HG02678 (cell line): ENCODE measurements at regions not wholly inside any gene's neighbourhood (a gene's known extent, or its start where the extent isn't known, plus 50 kb on each side); places are given as distances from the start of the nearest gene placed in this dataset.

Source experiments
- ATAC-seq: cut with Tn5 transposase; IDR thresholded peaks from one replicate; pipeline ENCODE4 v1.9.1; 2021; ENCODE audit warnings: mild to moderate bottlenecking, moderate library complexity; ENCODE audit not compliant: unreplicated experiment

DNA sequence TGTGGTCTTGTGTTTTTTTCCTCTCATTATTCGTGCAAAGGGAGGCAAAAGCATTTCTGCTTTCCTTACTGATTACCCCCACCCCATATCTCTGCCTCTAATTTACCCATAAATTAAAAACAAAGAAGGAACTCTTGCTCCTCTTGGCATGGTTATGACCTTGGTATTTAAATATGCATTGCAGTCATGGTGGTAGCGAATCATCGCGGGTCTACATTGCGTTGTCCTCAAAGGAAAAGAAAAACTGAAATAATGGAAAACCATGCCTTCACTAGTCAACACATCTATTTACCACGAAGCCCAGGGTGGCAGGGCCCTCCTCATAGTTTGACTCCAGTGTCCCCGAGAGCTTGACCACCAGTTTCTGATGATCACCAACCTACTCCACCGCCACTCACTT lies 126.7 kb upstream of the PARP11 start:
- ATAC-seq: no peak

DNA sequence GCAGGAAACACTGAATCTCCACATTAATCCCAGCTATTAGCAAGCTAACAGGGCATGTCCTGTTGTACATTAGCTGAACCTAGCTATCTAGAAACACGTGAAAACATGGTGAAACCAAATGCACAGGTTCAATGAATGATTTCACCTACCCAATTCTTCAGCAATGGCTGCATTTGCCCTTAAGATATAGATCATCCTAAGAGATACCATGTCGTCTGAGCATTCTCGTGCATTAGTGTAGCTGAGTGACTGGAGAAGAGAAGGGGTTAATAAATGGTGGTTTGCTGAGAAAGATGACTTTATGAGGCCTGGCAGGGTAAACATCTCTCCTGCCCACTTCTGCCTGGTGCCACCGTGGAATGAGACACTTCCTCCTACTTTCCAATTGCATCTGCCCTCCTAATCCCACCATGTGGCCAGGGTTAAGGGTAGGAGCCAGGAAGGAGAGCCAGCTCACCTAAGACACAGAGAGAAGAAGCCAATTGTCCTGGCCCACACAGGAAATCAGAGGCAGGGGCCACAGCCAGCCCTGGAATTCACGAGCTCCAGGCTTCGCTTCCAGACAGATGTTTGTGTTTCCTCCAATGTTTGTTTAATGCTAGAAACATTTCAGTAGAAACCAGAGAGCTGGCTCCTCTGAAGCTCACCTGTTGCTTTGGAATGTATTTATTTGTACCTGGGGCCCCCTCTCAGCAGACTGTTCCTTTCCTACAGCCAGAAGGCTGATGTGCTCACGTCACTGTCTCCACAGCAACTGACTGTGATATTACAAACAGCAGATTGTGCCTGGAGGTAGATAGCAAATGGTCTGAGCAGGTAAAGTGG lies 126.0 kb upstream of the PARP11 start:
- no peak for ATAC-seq

DNA sequence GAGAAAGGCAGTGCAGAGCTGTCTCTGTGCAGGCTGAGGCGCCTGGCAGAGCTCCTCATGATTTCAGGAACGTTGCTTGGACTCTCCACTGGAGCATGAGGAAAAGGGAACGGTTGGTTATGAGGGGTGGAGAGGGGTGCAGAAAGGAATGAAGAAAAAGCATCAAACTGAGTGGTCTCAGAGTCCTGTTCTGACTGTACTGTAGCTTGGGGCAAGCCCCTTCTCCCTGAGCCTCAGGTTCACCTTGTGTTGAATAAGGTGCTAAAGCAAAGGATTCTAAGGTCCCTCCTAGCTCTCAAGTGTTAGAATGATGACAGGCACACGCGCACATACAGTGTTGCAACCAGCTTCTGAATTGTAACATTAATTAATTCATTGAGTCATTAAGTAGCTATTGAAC lies 125.2 kb upstream of the PARP11 start:
- ATAC-seq: no peak

DNA sequence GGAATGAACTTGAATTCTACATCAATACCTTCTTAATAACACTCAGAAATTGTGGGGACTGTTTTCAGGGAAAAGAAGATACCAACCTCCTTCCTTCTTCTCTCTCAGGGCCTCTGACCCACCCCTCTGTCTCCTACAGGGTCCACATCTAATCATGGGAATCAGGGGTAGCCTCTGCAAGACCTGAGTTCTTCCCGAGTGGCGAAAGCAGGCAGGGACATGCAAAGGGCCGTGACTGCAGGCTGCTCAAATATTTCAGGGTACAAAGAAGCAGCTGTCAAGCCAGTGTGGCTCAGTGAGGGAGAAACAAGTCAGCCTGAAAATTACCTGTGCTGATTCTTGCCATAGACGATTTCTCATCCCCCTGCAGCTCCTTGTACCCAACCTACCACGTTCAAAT lies 123.1 kb upstream of the PARP11 start:
- no peak for ATAC-seq

DNA sequence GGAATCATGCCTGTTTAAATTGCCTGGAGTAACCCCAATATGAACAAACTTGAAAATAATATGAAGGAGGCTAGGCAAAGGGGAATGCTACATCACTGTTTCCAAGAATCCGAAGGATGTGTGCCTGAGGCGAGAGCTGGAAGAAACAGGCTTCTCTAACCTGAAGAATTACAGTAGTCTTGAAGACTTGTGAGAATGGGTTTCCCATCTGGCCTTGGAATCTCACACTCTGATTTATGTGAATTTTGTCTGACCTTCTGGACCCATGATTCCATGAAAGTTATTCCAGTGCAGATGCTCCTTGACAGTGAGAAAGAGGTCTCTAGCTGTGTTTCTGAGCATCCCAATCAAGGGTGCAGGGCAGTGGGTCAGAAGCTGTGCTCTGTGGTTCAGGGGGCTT lies 122.1 kb upstream of the PARP11 start:
- no peak for ATAC-seq

DNA sequence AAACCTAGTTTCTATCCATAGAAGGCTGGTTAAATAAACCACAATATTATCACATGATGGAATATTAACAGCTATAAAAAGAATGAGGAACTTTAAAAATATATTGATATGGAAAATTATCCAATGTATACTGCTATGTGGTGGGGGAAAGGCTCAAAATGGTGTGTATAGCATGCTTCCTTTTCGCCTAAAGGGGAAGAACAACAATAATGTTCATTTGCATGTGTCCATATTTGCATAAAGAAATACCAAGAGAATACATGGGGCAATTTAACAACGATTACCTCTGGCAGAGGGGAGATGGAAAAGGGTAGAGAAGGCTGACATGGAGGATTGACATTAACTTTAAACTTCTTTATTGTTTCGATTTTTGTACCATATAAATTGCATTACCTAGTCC lies 121.3 kb upstream of the PARP11 start:
- no peak for ATAC-seq

DNA sequence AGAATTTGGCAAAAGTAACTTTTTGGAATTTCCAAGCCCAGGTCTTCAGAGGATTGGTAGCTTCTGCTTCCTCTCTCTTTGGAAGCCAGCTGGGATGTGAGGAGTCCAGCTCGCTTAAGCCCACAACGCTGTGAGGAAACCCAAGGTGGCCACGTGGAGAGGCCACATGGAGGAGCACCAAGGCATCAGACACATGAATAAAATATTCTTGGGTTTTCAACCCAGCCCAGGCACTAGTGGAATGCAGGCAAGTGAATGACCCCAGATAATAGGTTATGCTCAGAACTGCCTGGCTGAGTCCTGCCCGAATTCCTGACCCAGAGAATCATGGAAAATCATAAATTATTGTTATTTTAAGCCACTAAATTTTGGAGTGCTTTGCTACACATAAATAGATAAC lies 119.7 kb upstream of the PARP11 start:
- ATAC-seq: no peak

DNA sequence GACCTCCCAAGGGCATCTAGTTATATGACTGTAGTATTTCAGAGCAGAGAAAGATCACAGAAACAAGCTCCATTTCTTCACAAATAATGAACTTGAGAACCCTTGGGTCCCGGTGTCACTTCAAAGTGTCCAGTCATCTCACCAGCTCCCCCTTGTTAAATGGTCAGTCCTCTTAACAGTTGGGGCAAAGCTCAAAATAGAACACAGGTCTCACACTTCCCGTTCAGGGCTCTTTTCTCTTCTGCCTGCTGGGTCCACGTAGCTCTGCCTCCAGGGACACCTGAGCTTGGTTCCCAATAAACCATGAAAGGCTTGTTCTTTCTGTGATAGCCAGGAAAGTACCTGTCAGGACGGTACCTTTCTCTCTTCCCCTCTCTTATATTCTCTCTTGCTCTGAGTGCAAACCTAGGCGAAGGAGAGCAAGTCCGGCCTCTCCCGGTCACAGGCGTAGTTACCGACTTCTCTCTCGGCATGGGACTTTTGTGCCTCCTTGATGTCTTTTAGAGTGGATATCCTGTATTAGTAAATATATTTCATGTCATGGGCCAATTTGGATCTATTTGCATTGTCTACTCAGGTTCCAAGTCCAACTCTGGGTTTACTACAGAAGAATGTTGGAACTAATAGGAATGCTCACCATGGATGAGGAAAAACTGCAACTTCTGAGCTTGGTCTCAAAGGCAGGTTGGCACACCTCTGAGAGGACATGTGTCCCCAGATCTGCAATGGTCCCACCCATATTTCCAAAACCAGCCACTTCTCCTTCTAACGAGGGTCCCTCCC lies 118.8 kb upstream of the PARP11 start:
- ATAC-seq: no peak

DNA sequence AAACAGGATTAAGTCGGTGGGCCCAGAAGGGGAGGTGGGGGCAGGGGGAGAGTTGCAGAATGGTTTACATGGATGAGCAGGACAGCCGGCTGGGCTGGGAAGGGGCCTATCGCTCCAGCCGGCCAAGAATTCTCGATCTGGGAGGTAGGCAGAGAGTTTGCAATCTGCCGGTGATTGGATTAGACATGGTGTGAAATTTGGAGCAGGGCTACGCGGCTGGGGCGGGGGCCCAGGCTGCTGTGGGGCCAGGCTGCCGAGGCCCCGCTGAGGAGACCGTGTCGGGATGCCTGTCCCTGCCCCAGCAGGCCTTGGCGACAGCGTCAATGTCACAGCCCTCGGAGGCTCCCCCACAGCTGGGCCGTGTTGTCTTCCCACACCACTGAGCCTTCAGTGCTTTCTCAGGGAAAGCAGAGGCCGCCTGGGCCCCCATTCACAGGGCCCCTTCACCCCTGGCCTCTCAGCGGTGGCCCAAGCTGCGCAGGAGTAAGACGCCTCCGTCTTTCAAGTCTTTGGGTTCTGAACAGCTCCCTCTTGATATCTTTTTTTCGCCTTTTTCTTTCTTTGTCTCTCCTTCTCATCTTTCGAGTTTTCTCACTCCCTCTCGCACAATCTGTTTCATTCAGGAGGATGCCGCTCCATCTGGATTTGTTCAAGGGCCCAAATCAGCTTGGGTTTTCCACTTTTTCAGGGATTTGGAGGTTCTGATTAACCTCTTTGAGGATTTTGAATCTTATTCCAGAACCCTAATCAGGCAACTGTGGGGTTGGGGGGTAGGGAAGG lies 117.5 kb upstream of the PARP11 start:
- ATAC-seq: no peak

DNA sequence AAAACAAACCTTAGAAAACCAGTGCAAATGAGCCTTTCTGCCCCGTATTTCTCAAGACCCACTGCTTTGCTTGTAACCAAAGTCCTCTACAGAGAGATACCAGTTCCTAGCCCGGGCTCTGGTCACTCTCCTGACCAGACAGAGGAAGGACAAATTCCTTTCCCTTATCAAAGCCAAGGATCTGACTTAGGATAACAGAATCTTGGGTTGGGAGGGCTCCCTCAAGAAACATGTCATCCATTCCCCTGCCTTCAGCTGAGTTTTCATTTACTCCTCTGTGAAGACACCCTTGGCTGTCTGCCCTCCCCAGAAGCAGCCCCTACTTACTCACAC lies 116.0 kb upstream of the PARP11 start:
- ATAC-seq: no peak

DNA sequence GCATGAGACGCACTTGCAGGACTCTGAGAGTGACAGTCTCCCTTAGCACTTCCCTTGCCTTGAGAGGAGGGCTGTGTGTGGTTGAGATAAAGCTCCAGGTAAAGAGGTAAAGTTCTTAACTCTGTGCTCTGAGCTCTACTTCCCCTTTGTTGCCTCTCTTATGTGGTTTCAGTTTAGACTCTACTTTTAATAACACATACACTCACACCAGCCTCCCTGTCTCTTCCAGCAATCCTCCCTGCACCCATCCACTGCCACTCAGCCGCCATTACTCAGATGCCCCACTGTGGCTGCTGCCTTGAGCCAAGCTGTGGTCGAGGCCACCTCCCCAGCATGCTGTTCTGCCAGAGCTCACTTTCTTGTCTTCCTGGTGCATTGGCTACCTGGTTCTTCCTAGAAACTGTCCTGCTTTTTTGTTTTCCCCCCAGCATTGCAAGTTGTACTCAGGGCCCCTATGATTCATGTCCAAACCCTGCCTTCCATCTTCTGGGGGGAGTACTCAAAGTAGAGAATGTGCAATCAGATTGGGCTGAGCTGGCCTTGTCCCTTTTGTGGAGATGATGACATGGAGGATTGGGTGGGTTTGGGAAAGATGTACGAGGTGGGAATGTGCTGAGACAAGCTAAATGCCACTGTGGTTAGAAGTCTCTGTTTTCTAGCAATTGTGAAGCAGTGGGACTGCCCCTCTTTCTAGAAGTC lies 115.5 kb upstream of the PARP11 start:
- no peak for ATAC-seq

DNA sequence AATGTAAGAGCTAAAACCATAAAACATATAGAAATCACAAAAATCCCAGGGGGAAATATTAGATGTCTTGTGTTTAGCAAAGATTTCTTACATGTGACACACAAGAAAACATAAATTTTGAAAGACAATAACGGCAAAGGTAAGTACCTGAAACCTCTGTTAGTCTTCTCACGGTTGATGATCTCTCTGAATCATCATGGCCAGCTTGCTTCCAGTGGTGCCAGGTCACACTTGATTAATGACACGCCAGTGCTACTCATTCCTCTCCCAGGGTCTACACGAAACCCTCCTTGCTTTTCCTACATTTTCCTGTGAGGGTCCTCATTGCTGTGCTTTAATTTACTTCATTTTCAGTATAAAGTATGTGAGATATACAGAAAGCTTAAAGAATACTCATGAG lies 114.4 kb upstream of the PARP11 start:
- no peak for ATAC-seq

DNA sequence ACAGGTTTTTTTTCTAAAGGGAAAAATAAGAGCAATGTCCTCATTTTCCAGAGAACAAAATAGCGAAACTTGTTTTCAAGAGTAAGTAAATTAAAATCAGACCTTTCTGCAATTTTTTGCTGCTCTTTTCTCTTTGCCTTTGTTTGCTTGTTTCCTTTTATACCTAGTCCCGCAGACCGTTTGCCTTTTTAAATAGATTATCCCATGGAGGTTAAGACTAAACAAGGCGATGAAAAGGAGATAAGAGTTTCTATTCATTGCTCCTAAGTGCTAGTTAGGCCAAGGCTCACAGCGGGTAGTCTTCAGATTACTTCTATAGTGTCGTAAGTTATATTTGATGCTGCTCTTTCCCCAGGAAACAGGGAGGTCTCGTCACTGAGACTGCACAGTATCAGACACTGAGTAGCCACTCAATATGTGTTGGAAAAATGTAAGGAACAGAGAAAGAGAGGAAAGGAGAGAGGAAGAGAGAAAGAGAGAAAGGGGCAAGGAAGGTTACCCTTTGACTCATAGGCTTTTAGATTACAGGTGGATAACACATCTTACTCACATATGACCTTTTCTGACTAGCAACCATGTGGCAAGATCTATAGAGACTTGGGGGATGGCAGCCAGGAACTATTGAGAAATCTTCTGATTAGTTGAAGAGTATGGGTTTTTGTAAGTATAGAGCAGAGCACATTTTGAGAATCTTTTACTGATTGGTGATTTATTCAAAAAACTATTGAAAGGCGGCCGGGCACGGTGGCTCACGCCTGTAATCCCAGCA lies 107.5 kb upstream of the PARP11 start:
- no peak for ATAC-seq

DNA sequence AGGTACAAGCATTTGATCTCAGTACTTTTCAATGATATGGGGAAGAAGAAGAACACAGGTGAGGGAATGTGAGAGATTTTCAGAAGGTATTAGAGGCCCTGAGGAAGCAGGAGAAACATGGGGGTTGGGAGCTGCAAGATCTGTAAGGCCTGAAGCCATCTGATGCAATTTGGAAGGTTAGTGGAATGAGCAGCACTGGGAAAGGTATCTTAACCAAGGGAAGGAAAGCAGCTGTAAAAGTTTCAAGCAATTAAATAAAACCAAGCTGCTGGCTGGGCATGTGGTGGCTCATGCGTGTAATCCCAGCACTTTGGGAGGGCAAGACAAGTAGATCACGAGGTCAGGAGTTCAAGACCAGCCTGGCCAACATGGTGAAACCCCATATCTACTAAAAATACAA lies 104.4 kb upstream of the PARP11 start:
- ATAC-seq: no peak

DNA sequence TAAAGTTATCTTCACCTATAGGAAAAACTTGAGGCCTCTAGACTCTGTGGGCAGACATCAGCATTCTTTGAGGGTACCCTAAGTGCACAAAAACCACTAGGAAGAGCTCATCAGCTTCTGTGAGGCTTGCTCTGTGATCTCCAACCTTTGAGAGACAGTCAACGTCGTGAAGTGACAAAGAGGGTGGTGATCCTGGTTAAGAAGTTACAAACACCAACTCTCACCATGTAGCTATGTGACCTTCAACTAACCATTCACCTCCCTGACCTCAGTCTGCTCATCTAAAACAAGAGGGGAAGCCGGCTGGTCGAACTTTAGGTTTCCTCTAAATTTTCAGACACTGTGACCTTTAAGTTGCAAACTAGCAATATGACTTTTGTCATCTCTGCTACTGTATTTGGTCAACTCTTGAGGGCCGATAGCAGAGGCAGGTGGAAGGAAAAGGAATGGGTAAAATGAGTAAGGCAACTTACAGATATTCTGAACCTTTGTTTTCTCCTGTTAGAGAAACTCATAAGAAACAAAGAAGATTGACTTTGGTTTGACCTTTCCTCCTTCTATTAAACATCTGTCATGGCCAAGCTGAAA lies 103.2 kb upstream of the PARP11 start:
- no peak for ATAC-seq

DNA sequence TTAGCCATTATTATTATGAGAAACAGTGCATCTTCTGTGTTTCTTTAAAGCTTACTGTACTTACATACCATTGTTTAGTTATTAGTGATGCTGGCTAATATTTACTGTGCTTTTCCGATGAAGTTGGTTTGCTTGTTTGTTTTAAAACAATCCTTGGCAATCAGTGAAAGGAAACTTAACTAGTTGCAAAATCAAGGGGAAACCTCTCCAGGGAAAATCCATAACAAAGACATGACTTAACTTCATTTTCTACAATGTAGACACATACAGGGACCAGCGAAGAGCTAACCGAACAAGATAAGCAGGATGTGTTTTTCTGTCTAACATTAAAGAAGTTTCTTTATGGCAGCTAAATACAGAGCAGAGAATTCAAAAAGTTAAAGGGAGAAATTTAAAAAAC lies 102.5 kb upstream of the PARP11 start:
- ATAC-seq: no peak

DNA sequence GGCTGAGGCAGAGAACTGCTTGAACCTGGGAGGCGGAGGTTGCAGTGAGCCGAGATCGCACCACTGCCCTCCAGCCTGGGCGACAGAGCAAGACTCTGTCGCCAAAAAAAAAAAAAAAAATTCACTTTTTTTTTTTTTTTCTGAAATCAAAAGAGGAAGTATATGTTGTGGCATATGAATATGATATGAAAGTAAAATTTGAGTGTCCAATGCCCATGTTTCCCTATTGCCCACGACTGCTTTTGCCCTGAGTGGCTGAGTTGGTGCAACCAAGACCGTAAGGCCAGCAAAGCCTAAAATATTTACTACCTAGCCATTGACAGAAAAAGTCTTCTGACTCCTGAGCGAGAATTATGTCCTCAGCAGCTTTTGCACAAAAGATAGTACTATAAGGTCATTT lies 101.7 kb upstream of the PARP11 start:
- ATAC-seq: no peak

DNA sequence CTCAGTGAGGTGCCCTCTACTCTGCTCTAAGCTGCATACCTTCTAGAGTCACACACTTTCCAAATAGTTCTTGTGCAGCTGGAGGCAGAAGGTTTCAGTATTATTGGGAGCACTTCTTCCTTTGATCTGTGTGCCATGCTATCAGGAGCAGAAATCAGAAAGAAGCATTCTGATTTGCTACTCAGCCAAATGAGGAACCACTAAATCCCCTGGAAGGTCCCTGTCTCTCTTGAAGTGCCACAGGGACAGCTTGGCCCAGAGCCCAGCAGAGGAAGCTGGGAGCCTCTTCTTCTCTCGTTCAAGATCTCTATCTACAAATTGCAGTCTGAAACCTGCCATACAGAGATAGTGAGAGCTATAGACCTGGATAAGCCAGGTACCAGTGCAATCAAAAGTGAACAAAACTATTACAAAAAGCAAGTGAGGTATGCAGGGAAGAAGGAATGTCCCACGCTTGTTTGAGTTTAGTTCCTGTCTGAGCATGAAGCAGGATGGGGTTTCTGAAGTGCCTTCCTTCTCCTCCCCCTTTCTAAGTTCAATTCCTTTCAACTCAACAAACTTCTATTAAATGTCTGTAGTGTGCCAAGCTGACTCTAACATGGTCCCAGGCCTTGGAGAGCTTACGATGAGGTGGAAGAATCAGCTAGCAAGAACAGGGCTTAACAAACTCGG lies 100.9 kb upstream of the PARP11 start:
- ATAC-seq: no peak

DNA sequence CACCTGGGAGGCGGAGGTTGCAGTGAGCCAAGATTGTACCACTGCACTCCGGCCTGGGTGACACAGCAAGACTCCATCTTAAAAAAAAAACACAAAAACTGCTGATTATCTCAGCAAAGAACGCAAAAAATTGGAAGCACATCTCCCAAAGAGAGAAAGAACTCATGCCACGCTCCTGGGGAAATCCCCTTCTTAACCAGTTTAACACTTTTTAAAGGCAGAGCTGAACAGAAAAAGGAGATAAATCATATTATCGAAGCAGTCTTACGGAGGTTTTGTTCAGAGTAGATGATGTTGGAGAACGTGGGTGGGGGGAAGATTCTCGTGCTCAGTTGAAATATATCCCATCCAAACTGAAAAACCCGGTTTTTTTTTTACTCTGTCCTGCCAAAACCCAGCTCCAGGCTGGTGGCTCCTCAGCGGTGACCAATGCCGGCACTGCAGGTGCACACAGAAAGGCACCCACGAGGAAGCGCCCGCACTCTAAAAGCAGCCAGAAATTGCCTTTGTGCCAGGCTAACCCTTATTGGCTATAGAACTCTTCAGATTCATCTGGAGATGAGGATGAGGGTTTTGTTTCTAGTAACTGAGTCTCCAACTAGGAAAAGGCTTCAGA lies 100.2 kb upstream of the PARP11 start:
- ATAC-seq: no peak
